ENCODE measurements at regions not wholly inside any gene's neighbourhood (a gene's known extent, or its start where the extent isn't known, plus 50 kb on each side); places are given as distances from the start of the nearest gene placed in this dataset.

DNA sequence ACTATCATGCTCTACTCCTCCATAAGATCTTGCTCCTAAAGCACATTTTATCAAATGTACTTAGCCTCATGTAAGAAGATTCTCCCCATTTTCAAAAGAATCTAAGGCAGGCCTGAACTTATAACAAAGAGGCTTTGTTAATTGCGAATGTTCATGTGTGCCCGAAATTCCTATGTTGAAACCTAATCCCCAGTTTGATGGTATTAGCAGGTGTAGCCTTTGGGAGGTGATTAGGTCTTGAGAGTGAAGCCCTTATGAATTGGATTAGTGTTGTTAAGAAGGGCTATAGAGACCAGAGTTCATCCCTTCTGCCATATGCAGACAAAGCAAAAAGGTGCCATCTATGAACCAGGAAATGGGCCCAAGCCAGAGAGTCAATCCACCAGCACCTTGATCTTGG, 234.5 kb downstream of the PAX3 start:
- Histone ChIP-seq H3K27ac (no peak overlapping the region), H3F3A (ENCODE audit: insufficient read depth, low read depth) (no peaks in the 10 kb centered on the region), H4K20me1 (ENCODE audit: insufficient read depth) (no peaks in the 10 kb centered on the region), H3K79me2 (ENCODE audit: low read depth) (no peaks in the 10 kb centered on the region), H3K36me3 (ENCODE audit: low read depth) (no peaks in the 10 kb centered on the region), H3K27me3 (ENCODE audit: insufficient read depth, low read depth) (no peaks in the 10 kb centered on the region), H3K4me1 (replicated peaks; ENCODE audit: insufficient read depth) (no peaks in the 10 kb centered on the region), H3K9me2 (ENCODE audit: insufficient read depth) (no peaks in the 10 kb centered on the region; the same call in 1 of the 2 replicates), H3K9me3 (ENCODE audit: insufficient read depth, low read depth) (no peaks in the 10 kb centered on the region), H2AFZ (no peak overlapping the region), H3K4me2 (no peak overlapping the region), H3K4me3 (no peak overlapping the region)
- DNase-seq: no peak
- intact Hi-C loops (cut with micrococcal nuclease; ENCODE audit: unreplicated experiment): no loop called here
- no TSS peak for BruUV-seq (replicated peaks)
- CTCF ChIA-PET: no interaction called here
- TF ChIP-seq EZH2 (IDR thresholded peaks at IDR 0.05; ENCODE audit: low read depth): no peak
- TF ChIP-seq, protein P1, sequence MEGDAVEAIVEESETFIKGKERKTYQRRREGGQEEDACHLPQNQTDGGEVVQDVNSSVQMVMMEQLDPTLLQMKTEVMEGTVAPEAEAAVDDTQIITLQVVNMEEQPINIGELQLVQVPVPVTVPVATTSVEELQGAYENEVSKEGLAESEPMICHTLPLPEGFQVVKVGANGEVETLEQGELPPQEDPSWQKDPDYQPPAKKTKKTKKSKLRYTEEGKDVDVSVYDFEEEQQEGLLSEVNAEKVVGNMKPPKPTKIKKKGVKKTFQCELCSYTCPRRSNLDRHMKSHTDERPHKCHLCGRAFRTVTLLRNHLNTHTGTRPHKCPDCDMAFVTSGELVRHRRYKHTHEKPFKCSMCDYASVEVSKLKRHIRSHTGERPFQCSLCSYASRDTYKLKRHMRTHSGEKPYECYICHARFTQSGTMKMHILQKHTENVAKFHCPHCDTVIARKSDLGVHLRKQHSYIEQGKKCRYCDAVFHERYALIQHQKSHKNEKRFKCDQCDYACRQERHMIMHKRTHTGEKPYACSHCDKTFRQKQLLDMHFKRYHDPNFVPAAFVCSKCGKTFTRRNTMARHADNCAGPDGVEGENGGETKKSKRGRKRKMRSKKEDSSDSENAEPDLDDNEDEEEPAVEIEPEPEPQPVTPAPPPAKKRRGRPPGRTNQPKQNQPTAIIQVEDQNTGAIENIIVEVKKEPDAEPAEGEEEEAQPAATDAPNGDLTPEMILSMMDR (conservative IDR thresholded peaks at IDR 0.05): no peak
- POLR2A ChIA-PET (ENCODE audit: unreplicated experiment): no interaction called here

DNA sequence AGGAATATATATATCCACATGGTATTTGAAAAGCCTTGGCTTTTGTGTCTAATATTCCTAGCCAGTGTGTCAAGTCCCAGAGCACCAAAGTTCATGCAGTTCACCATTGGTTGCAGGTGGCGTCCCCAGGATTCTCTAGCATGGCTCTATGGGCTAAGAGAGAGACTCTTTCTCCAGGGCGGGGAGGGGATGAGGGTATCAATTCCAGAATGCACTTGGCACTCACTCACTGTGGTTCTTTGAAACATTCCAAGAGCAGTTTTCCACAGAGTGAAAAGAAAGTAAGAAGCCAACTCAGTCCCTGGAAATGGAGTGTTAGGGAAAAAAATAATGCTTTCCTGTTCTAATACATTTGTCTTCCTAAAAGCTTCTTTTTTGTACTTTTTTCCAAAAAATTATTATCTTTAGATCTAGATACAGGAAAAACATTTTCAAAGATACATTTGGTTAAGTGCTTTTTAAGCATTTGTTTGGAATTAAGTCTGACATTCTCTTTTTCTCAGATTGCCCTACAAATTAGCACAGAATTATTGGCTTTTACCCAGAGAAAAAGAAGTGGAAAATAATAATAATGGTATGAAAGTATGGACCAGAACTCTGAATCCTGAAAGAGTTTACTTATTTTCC, 239.9 kb downstream of the PAX3 start:
- intact Hi-C loops (cut with micrococcal nuclease; ENCODE audit: unreplicated experiment): no loop called here
- no peak overlapping the region for H2AFZ ChIP-seq
- H4K20me1 ChIP-seq (ENCODE audit: insufficient read depth): no peaks in the 10 kb centered on the region
- POLR2A ChIA-PET (ENCODE audit: unreplicated experiment): no interaction called here
- no peaks in the 10 kb centered on the region for H3K4me1 ChIP-seq (replicated peaks; ENCODE audit: insufficient read depth)
- no peak overlapping the region for H3K4me3 ChIP-seq
- H3K9me2 ChIP-seq (ENCODE audit: insufficient read depth): no peaks in the 10 kb centered on the region
- H3F3A ChIP-seq (ENCODE audit: insufficient read depth, low read depth): no peaks in the 10 kb centered on the region
- H3K27ac ChIP-seq: no peak overlapping the region
- H3K4me2 ChIP-seq: no peak overlapping the region
- TF ChIP-seq, protein P1 (conservative IDR thresholded peaks at IDR 0.05): no peak
- CTCF ChIA-PET: interaction anchor here (1.0 to 1.5 kb wide), 2 partner anchors 259 to 503 kb away, joined by 4 to 5 read pairs; no protein-coding TSS in a partner anchor
- H3K79me2 ChIP-seq (ENCODE audit: low read depth): no peaks in the 10 kb centered on the region
- no peak for DNase-seq
- H3K27me3 ChIP-seq (ENCODE audit: insufficient read depth, low read depth): no peaks in the 10 kb centered on the region
- no peaks in the 10 kb centered on the region for H3K36me3 ChIP-seq (ENCODE audit: low read depth)
- H3K9me3 ChIP-seq (ENCODE audit: insufficient read depth, low read depth): no peaks in the 10 kb centered on the region
- no TSS peak for BruUV-seq (replicated peaks)

DNA sequence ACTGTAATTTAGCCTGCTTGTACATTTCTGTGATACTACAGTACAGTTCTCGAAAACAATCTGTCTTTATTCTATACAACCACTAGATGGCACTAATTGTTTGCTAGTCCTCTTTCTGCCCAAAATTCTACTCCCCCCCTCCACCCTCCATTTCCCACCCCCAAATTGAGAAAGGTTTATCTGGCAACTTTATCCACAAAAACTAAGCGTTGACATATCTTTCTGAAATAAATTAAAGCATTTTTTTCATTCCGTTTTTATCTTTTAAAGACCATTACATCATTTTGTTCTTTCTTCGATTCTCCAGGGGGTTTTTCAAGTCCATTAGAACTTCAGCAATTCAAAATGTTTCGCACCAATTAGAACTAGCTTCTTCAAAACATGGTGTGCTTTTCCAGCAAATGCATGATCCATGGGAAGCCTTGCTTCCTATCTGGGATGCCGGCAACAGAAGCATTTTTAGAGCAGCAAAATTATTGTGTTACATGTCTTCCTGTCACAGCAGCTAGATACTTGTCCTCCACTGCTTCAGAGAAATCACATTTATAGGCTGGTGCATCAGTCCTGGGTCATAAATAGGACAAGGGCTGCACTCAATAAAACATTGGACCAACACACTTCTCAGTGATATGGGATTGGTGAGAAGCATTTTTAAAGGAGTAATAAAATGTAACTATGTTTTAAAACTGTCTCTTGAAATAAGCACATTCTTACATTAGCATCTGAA, 241.3 kb downstream of the PAX3 start:
- Histone ChIP-seq H3K27ac (no peak overlapping the region), H3K4me2 (no peak overlapping the region), H3K79me2 (ENCODE audit: low read depth) (no peaks in the 10 kb centered on the region), H3K9me2 (ENCODE audit: insufficient read depth) (no peaks in the 10 kb centered on the region), H3F3A (ENCODE audit: insufficient read depth, low read depth) (no peaks in the 10 kb centered on the region), H3K27me3 (ENCODE audit: insufficient read depth, low read depth) (peaks cover 9% of the 10 kb centered on the region), H3K36me3 (ENCODE audit: low read depth) (no peaks in the 10 kb centered on the region), H3K9me3 (ENCODE audit: insufficient read depth, low read depth) (no peaks in the 10 kb centered on the region), H3K4me3 (no peak overlapping the region), H2AFZ (no peak overlapping the region), H4K20me1 (ENCODE audit: insufficient read depth) (no peaks in the 10 kb centered on the region), H3K4me1 (replicated peaks; ENCODE audit: insufficient read depth) (no peaks in the 10 kb centered on the region)
- no peak for DNase-seq
- BruUV-seq (replicated peaks): no TSS peak
- TF ChIP-seq, protein P1 (conservative IDR thresholded peaks at IDR 0.05): peak; percentile 98
- no peak for TF ChIP-seq EZH2 (IDR thresholded peaks at IDR 0.05; ENCODE audit: low read depth)
- ChIA-PET CTCF (interaction anchor here (0.7 to 1.5 kb wide), 4 partner anchors 10 to 557 kb away, joined by 3 to 17 read pairs (median 5); no protein-coding TSS in a partner anchor), POLR2A (ENCODE audit: unreplicated experiment) (no interaction called here)
- intact Hi-C loops (cut with micrococcal nuclease; ENCODE audit: unreplicated experiment): loop anchor here (1.0 to 2.0 kb wide), 4 partner anchors 33 to 556 kb away; no protein-coding TSS in a partner anchor

Data from PC-9 (cell line).